NCI-H2029 treated with DMSO at 0.1 percent for 48 hours (cell line): ENCODE measurements at regions not wholly inside any gene's neighbourhood (a gene's known extent, or its start where the extent isn't known, plus 50 kb on each side); places are given as distances from the start of the nearest gene placed in this dataset.

ENCODE experiments used
- DNase-seq: peaks from one replicate; lab custom pipeline; 2025; lab: John Stamatoyannopoulos, UW

- no peak for DNase-seq
These were observed 125.2 kb upstream of the PIK3C3 start for GRCh38 chr18:41829647-41830516.

DNA sequence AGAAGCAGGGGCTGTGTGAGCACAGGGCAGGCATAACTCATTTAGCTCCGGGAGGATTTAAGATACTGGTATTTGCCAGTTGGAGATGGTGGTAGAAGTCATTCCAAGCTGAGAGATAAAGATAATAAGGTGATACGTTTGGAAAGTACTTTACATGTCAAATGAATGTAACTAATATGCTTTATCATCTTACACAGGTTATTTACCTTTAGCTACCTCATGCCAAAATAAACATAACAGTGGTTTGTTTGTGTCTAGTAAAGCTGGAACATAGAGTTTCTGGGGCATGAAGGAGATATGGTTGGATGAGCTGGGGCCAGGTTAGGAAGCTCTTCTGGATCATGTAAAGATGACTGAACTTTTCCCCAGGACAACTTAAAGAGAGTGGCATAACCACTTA lies 126.9 kb upstream of the PIK3C3 start:
- DNase-seq, result peak; percentile 70

DNA sequence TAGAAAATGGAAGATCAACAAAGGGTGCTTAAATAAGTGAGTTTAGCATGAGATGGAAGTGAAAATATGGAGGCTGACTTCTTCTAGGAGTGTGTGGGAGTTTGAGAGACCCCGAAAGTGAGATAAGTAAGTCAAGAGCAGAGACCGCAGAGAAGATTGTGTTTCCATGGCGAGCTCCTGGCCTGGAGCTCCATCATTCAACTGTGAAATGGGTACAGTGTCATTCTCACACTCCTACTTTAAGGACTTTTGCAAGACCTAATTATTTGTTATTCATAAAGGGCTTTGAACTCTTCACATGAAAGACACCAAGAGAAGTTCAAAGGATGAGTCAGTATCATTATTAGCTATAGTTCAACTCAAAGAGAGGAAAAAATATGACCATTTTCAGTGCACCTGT lies 134.2 kb upstream of the PIK3C3 start:
- no peak for DNase-seq

- DNase-seq, result no peak
These were observed 136.4 kb upstream of the PIK3C3 start for GRCh38 chr18:41818381-41819355.

DNA sequence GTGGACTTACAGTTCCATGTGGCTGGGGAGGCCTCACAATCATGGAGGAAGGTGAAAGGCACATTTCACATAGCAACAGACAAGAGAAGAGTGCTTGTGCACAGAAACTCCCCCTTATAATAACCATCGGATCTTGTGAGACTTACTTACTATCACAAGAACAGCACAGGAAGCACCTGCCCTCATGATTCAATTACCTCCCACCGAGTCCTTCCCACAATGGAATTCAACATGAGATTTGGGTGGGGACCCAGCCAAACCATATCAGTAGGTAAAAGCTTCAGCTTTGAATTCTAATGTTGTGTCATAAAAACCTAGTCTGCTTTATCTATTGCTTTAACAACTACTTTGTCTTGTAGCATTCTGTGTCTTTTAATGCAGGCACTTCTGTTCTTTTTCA lies 140.4 kb upstream of the PIK3C3 start:
- no peak for DNase-seq

DNA sequence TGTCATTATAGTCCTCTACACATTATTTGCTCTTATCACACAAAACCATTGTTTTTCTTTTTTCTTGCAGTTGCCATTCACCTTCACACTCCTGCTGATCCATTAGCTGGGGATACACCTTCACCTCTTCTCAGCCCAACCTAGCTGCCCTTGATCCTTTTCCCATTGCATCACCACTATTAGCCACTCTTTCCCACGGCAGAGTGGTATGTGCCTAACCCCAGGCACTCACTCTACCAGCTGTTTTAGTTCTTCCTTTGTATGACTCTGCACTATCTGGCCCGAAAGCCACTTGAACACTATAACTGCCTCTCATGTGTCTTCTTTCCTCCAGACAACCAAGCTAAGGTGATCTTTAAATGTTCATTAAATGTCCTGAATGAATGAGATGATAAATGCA lies 145.4 kb upstream of the PIK3C3 start:
- no peak for DNase-seq

DNA sequence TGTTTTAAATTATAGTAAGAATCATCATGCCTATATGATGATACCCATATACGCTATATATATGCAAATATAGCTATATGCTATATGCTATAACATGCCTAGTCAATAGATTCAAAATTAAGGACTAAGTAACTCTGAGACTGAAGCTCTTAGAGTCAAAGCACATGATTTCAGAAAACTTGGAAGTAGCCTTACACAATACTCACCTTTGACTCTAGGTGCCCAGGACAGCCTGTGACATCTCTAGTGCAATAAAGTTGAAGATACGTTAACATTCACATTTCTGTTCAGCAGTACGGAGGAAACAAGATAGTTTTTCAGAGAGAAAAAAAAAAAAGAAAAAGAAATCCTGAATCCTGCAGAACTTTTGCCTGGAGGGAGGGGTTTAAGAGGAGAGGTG lies 149.7 kb upstream of the PIK3C3 start:
- DNase-seq, result no peak

DNA sequence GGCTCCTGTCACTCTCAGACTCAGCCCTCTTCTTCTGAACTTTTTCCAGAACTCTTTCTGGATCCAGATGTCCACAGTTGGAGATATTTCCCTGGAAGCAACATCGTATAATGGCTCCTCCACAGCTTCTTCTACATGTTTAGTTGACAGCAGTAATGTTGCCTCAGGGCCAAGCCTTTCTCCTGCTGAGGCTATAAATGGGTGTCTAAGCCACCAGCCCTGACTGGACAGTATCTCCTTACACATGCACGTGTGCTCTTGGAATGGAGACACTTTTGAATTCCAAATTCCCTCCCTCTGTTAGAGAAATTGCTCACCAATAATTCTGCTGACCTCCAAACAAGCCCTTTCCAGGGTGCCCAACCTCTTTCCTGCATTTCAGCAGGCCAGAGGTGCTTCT lies 156.2 kb upstream of the PIK3C3 start:
- DNase-seq, result no peak

- no peak for DNase-seq
These were observed 164.3 kb upstream of the PIK3C3 start for GRCh38 chr18:41790687-41791086.

GRCh38 chr18:41789001-41789400 lies 166.0 kb upstream of the PIK3C3 start:
- DNase-seq, result no peak

DNA sequence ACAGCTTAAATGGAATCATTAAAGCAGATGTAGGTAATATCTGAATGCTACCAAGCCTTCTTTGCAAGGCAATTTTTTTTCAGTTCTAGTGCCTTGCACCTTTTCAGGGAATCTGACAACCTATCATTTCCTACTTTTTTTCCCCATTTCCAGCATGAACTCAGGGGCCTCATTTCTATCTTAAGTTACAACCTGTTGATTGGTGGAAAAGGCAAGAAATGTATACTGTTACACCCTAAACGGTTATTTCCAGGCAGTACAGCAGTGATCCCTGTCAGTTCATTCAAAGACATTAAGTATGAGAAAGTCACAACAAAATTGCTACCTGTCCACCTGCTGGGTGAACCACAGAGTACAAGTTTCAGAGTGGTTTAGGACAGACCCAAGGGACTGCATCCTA lies 171.2 kb upstream of the PIK3C3 start:
- DNase-seq, result no peak

- DNase-seq, result no peak
These were observed 171.8 kb upstream of the PIK3C3 start for GRCh38 chr18:41783065-41783818.

DNA sequence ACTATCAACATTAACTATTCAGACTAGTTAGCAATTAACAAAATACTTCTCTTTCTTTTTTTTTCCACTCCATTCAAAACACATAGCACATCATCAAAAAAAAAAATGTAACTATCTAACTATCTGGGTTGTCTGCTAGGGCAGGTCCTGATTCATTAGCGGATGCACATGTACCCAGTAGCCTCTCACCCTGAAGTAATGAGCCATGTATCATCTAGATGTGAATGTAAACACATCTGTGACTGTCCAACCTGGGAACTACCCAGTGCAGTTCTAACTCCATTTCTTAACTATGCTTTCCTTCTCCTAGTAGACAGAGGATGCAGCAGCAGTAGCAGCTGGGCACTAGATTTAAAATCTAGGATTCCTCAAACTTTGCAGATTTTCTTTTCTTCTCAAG lies 183.1 kb upstream of the PIK3C3 start:
- DNase-seq, result no peak

GRCh38 chr18:41769265-41769664 lies 185.8 kb upstream of the PIK3C3 start:
- DNase-seq, result no peak

GRCh38 chr18:41768467-41768866 lies 186.6 kb upstream of the PIK3C3 start:
- DNase-seq, result no peak

DNA sequence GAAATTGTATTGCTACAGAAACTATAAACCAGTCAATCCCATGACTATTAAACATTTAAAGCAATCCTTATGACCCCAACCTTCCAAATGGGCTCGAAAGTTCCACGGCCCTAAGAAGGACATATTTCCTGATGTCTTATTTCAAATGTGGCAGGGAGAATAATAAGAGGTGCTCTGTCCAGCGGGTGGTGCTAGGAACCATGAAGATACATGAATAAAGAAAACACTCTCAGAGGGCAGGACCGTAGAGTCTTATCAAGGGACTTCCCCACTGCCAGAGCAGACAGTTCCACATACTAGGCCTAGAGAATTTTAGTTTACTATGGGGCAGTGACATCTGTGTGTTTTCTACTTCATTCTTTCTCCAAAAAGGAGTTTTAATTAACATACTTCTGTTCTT lies 187.1 kb upstream of the PIK3C3 start:
- DNase-seq, result no peak

DNA sequence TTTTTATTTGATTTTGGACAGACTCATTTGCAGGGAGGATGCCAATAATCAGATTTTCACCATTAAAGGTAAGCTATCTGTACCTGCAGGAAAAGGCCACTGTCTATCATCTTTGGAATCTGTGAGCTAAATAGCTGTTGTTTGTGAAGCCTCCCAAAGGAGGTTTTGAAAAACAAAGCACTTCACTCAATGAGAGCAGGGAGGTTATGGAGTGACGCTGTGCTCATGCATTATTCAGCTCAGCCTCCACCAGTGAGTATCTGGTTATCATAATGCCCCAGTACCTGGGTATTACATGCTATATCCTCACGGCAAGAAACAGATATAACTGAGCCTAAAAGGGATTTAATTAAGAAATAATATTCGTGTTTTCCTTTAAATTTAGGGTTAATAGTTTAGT lies 189.6 kb upstream of the PIK3C3 start:
- DNase-seq, result peak; percentile 52

GRCh38 chr18:41763361-41763760 lies 191.7 kb upstream of the PIK3C3 start:
- DNase-seq, result no peak

GRCh38 chr18:41761333-41762018 lies 193.6 kb upstream of the PIK3C3 start:
- no peak for DNase-seq

GRCh38 chr18:41758534-41758933 lies 196.5 kb upstream of the PIK3C3 start:
- DNase-seq, result no peak

DNA sequence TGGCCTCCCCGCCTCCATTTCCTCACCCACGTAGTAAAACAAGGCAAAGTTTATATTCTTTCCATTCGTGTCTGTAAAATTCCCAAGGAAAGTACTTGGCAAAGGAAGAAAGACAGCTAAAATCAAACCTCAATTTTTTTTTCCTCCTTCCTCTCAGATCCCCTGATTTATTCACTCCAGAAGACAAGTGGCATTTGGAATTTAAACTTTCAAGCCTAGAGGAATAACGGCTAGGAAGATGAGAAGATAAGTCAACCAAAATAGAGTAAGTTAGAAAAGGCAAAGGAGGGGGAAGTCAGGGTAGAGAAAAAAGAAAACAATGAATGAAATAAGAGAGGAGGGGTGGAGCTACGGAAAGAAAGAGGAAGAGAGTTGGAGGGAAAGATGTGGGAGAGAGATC lies 198.9 kb upstream of the PIK3C3 start:
- DNase-seq, result no peak

GRCh38 chr18:41754332-41754731 lies 200.7 kb upstream of the PIK3C3 start:
- no peak for DNase-seq
